ENCODE measurements at regions not wholly inside any gene's neighbourhood (a gene's known extent, or its start where the extent isn't known, plus 50 kb on each side); places are given as distances from the start of the nearest gene placed in this dataset.

- POLR2A ChIA-PET = no interaction called here
- H3K9me1 ChIP-seq (ENCODE audit: control insufficient read depth, insufficient read depth, low read length) = no peaks in the 10 kb centered on the region
- no peak for ATAC-seq
- DNase-seq (ENCODE audit: extremely low read depth in 1 of 4, low spot score in 3 of 4) = no peak
- intact Hi-C loops (cut with micrococcal nuclease) (no loop called here), in situ Hi-C loops (cut with MboI) (no loop called here)
- no peak for FAIRE-seq
- H3K4me1 ChIP-seq (replicated peaks in 1 of 2; ENCODE audit: control insufficient read depth in 2 of 2, insufficient read depth in 2 of 2, low read length in 2 of 2) = no peaks in the 10 kb centered on the region
- no peak overlapping the region for H3K9ac ChIP-seq (ENCODE audit: insufficient read depth in 1 of 2, low read depth in 2 of 2, low read length in 2 of 2)
- 0% methylated on average over 1 of the region's 1 CpG for WGBS (ENCODE audit: insufficient coverage, low coverage, missing lambda C conversion rate)
- no peak overlapping the region for H2AFZ ChIP-seq (ENCODE audit: low read depth, low read length)
- no peak overlapping the region for H3K4me3 ChIP-seq
- no peaks in the 10 kb centered on the region for H3K79me2 ChIP-seq (ENCODE audit: control insufficient read depth, insufficient read depth, low read length)
- H3K27me3 ChIP-seq (ENCODE audit: control insufficient read depth in 2 of 2, insufficient read depth in 2 of 2, low read length in 2 of 2) = no peaks in the 10 kb centered on the region
- BruUV-seq (replicated peaks) = no TSS peak
- no peak overlapping the region for H3K4me2 ChIP-seq (ENCODE audit: insufficient read depth, low read length)
- CTCF ChIA-PET (ENCODE audit: low intra/inter-chr PET ratio) = no interaction called here
- H4K20me1 ChIP-seq (replicated peaks; ENCODE audit: control insufficient read depth, insufficient read depth, low read length) = no peaks in the 10 kb centered on the region
- no peak overlapping the region for H3K27ac ChIP-seq (ENCODE audit: extremely low read depth, low read depth, low read length)
- no peaks in the 10 kb centered on the region for H3K36me3 ChIP-seq (ENCODE audit: control insufficient read depth, insufficient read depth, low read length)
- TF ChIP-seq SLC30A9 (CRISPR knock-in tag; IDR thresholded peaks at IDR 0.05) = no peak
- no peak for TF ChIP-seq DNMT1 (IDR thresholded peaks at IDR 0.05)
- no peak for TF ChIP-seq ZNF668 (CRISPR knock-in tag; IDR thresholded peaks at IDR 0.05)
- no peak for TF ChIP-seq ASH1L (IDR thresholded peaks at IDR 0.05; ENCODE audit: borderline replicate concordance, low read depth, partially characterized antibody)
- no peak for TF ChIP-seq TFAM (CRISPR knock-in tag; conservative IDR thresholded peaks at IDR 0.05)
- no peak for TF ChIP-seq RBM25 (IDR thresholded peaks at IDR 0.05; ENCODE audit: low read depth, low read length, severe bottlenecking)
- no peak for TF ChIP-seq MTA3 (IDR thresholded peaks at IDR 0.05; ENCODE audit: borderline replicate concordance)
- TF ChIP-seq PHF21A (IDR thresholded peaks at IDR 0.05; ENCODE audit: borderline replicate concordance, low read depth) = no peak
- no peaks in the 10 kb centered on the region for H3K9me3 ChIP-seq (replicated peaks; ENCODE audit: control insufficient read depth, insufficient read depth, low read depth, low read length)
Observed at GRCh38 chr13:67614579-67614978, 384.4 kb upstream of the PCDH9 start.

GRCh38 chr13:67614013-67614412, 383.9 kb upstream of the PCDH9 start:
- in situ Hi-C loops (cut with MboI) (no loop called here), intact Hi-C loops (cut with micrococcal nuclease) (no loop called here)
- Histone ChIP-seq H3K4me3 (no peak overlapping the region), H3K79me2 (ENCODE audit: control insufficient read depth, insufficient read depth, low read length) (no peaks in the 10 kb centered on the region), H3K4me1 (replicated peaks in 1 of 2; ENCODE audit: control insufficient read depth in 2 of 2, insufficient read depth in 2 of 2, low read length in 2 of 2) (no peaks in the 10 kb centered on the region), H4K20me1 (replicated peaks; ENCODE audit: control insufficient read depth, insufficient read depth, low read length) (no peaks in the 10 kb centered on the region), H3K36me3 (ENCODE audit: control insufficient read depth, insufficient read depth, low read length) (no peaks in the 10 kb centered on the region), H3K9me3 (replicated peaks; ENCODE audit: control insufficient read depth, insufficient read depth, low read depth, low read length) (no peaks in the 10 kb centered on the region), H3K4me2 (ENCODE audit: insufficient read depth, low read length) (no peak overlapping the region), H3K9ac (ENCODE audit: insufficient read depth in 1 of 2, low read depth in 2 of 2, low read length in 2 of 2) (no peak overlapping the region), H3K9me1 (ENCODE audit: control insufficient read depth, insufficient read depth, low read length) (no peaks in the 10 kb centered on the region), H3K27me3 (ENCODE audit: control insufficient read depth in 2 of 2, insufficient read depth in 2 of 2, low read length in 2 of 2) (no peaks in the 10 kb centered on the region), H2AFZ (ENCODE audit: low read depth, low read length) (no peak overlapping the region), H3K27ac (ENCODE audit: extremely low read depth, low read depth, low read length) (no peak overlapping the region)
- no TSS peak for BruUV-seq (replicated peaks)
- 19% methylated on average over 6 of the region's 7 CpGs for WGBS (ENCODE audit: insufficient coverage, low coverage, missing lambda C conversion rate)
- no peak for ATAC-seq
- ChIA-PET CTCF (ENCODE audit: low intra/inter-chr PET ratio) (no interaction called here), POLR2A (no interaction called here)
- no peak for DNase-seq (ENCODE audit: extremely low read depth in 1 of 4, low spot score in 3 of 4)
- FAIRE-seq = no peak
- TF ChIP-seq TCF3 (CRISPR knock-in tag; IDR thresholded peaks at IDR 0.05) = no peak
- no peak for TF ChIP-seq ZBTB2 (IDR thresholded peaks at IDR 0.05)
- TF ChIP-seq DACH1 (IDR thresholded peaks at IDR 0.05; ENCODE audit: partially characterized antibody) = no peak
- TF ChIP-seq ZNF277 (CRISPR knock-in tag; IDR thresholded peaks at IDR 0.05; ENCODE audit: borderline replicate concordance) = no peak
- no peak for TF ChIP-seq KAT7 (CRISPR knock-in tag; IDR thresholded peaks at IDR 0.05; ENCODE audit: borderline replicate concordance)
- TF ChIP-seq FOXM1 (IDR thresholded peaks at IDR 0.05; ENCODE audit: low read depth) = no peak
- TF ChIP-seq FOXM1 (CRISPR knock-in tag; IDR thresholded peaks at IDR 0.05; ENCODE audit: low read depth) = no peak
- no peak for TF ChIP-seq HMG20B (CRISPR knock-in tag; IDR thresholded peaks at IDR 0.05)

All from K562 (cell line).